ENCODE measurements at regions not wholly inside any gene's neighbourhood (a gene's known extent, or its start where the extent isn't known, plus 50 kb on each side); places are given as distances from the start of the nearest gene placed in this dataset.
A peak's percentile ranks its signal among the peaks of the same experiment; 100 is the strongest.
"Not testable (repeated sequence)": the region's sequence is repeated elsewhere in the genome, so short reads cannot be mapped to it uniquely, and the experiment has no call there.

DNA sequence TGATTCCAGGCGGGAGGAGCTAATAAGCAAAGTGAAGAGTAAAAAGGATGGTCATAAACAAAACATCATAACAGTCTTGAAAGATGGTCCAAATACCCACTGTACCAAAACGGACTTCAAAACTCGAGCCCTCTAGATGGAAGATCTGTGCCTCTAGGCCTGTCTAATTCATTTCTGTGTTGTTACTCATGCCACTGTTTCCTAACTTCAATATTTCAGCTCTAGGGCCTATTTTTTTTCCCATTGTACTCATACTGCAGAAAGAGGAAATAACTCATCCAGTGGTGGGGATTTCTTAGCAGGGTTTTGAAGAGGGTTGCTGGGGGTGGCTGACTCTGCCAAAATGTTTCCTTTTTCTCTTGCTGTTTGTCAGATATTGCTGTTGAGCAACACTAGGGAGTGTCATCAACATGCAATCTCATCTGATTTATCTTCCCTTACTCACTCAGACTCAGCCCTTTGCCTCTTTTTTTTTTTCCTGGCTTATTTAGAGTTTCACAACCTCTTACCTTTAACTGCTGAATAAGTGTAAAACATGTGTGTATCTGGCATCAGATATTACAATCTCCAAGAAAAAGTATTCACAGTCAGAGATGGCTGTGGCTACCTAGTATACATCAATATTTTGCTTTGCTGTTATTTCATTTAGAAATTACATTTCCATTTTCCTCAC is 189.6 kb downstream of the DUSP6 start:
- DNase-seq (ENCODE audit: low spot score) (peak; percentile 57), ATAC-seq (peak; percentile 81)

DNA sequence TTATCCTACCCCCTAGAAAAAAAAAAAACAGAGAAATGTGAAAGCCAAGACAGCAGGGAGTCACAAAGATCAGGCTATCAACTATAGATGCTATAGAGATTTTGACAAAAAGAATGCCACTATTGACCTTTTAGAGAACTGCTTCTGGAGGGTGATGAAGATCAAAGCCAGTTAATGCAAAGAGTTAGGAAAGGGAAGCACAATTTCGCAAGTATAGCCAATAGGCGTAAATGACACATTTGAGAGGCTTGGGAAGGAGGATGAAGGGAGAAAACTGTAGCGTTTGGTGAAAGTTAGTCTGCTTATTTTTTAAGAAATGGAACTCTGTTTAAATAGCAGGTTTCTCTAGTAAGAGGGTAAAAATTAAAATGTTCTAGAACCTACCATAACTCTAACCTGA is 190.7 kb downstream of the DUSP6 start:
- no peak for DNase-seq (ENCODE audit: low spot score)
- ATAC-seq = no peak

DNA sequence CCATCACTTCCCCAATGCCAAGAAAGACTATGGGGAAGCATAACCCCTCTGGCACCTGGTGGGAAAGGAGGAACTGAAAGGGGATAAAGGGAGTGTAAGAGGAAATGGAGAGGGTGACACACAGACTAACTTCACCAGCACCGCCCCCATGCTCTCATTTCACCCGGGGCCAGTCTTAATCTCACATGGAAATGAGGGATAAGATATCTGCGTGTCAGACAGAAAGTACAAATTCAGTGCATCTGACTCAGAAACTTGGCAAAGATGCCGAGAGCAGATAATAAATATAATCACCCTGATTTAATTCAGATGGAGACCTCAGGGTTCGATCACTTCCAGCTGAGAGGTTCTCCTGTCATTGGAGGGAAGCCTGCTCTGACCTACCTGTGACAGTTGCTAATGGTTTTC is 191.6 kb downstream of the DUSP6 start:
- no peak for ATAC-seq
- DNase-seq (ENCODE audit: low spot score) = no peak

DNA sequence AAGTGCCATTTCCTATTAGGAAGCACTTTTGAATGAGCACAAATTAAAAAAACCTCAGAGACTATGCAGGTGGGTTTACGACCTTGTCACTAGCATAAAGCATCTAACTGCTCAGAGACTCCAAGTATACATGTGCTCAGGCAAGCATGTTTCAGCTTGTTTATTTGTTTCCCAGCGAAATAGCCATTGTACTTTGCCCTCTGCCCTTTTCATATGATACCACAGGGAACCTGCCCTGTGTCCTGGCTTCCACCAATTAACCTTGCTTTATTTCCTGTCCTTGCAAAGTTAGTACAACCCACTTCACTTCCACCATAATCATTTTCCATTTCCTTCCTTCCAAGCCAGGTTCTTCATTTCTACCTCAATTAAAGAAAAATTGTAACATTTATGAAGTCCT is 194.9 kb downstream of the DUSP6 start:
- ATAC-seq = peak; percentile 93
- peak; percentile 58 for DNase-seq (ENCODE audit: low spot score)

DNA sequence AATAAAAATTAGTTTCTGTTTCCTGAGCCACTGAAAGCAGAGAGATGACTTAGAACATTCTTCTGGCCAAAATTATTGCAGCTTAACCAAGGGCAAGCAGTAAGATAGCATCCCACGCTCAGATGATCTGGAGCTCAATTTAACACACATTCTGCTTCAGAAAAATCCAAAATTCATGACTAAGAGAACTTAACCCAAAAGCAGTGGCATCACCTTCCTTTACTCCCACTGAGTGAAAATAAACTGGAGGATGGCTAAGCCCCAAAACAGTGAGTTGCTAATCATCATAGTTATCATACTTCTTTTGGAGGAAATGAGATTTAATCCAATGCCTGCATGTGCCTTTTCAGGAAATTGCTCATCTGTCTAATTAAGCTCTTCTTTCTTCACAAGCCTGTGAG is 195.4 kb downstream of the DUSP6 start:
- ATAC-seq = no peak
- no peak for DNase-seq (ENCODE audit: low spot score)

DNA sequence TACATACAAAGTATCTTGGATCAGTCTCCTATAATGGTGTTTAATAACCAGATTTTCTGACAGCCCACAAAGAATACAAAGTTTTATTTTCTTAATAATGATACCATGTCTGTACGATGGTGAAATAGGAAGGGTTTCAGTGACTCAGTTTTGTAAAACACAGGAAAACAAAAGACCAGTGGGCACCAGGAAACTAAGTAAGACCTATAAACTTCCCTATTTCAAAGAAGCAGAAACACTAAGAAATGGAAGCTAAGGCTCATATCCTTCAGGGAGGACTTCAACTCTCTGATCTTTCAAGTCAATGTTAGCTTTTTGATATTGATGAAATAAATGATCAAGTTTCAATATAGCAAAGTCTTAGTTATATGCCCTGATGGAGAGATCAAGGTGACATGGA is 196.0 kb downstream of the DUSP6 start:
- ATAC-seq = no peak
- DNase-seq (ENCODE audit: low spot score) = no peak

DNA sequence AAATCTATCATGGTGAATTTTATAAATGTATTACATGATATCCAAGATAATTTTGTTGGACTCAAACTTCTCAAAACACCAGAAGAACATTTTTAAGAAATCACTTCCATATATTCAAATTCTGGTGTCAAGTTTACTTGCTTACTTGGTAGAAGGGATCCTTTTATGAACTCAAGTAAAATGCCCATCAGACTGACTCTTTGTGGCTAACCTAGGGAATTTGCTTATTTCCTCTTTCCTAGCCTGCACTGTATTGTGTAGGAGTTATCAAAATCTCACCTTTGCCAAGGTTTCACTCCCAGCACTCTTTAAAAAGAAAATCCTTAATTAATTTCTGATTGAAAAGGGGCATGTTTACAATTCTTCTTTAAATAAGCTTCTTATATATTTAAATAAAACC is 196.5 kb downstream of the DUSP6 start:
- DNase-seq (ENCODE audit: low spot score) = no peak
- ATAC-seq = no peak

DNA sequence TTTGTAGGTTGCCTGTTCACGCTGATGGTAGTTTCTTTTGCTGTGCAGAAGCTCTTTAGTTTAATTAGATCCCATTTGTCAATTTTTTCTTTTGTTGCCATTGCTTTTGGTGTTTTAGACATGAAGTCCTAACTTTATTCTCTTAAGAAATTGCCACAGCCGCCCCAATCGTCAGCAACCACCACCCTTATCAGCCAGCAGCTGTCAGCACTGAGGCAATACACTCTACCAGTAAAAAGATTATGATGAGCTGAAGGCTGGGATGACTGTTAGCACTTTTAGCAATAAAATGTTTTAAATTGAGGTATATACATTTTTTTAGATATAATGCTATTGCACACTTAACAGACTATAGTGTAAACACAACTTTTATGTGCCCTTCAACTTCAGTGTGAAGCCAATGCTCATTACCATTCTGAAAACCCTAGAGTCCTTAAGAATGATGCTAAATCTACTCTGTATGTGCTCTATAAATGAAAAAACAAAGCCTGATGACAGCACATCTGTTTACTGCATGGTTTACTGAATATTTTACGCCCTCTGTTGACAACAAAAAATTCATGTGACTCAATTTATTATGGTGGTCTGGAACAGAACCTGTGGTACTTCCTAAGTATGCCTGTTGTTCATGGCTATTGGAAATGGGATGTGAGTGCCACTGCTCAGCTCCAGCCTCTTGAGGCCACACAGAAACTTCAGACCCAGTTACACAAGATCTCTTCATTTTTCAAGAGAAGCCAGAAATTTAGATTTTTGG is 197.4 kb downstream of the DUSP6 start:
- no peak for DNase-seq (ENCODE audit: low spot score)
- ATAC-seq = no peak

DNA sequence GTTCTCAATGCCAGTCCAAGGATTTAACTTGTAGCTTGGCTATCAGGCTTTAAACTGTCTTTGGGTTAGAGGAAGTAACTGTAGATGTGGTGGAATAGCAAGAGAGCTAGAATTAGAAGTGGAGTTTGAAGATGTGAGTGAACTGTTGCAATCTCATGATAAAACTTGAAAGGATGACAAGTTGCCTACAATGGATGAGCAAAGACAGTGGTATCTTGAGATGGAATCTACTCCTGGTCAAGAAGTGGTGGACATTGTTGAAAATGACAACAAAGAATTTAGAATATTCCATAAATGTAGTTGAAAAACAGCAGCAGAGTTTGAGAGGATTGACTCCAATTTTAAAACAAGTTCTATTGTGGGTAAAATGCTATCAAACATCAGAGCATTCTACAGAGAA is 199.0 kb downstream of the DUSP6 start:
- DNase-seq (ENCODE audit: low spot score) = no peak
- no peak for ATAC-seq

DNA sequence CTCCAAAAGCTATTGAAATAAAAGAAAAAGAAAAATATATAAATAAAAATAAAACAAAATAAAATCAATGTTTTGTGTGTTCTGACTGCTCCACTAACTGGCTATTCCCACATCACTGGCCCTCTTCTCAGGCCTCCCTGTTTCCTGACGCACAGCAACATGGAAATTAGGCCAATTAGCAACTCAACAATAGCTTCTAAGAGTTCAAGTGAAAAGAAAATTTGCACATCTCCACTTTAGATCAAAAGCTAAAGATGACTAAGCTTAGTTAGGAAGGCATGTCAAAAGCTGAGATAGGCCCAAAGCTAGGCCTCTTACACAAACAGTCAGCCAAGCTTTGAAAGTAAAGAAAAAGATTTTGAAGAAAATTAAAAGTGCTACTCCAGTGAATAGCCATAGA is 200.8 kb downstream of the DUSP6 start:
- DNase-seq (ENCODE audit: low spot score) (no peak), ATAC-seq (no peak)

DNA sequence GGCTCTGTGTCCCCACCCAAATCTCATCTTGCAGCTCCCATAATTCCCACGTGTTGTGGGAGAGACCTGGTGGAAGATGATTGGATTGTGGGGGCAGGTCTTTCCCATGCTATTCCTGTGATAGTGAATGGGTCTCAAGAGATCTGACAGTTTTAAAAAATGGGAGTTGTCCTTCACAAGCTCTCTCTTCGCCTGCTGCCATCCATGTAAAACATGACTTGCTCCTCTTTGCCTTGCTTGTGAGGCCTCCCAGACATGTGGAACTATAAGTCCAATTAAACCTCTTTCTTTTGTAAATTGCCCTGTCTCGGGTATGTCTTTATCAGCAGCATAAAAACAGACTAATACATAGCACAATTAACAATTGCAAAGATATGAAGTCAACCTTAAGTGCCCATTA is 201.5 kb downstream of the DUSP6 start:
- not testable (repeated sequence) for DNase-seq (ENCODE audit: low spot score); ATAC-seq

DNA sequence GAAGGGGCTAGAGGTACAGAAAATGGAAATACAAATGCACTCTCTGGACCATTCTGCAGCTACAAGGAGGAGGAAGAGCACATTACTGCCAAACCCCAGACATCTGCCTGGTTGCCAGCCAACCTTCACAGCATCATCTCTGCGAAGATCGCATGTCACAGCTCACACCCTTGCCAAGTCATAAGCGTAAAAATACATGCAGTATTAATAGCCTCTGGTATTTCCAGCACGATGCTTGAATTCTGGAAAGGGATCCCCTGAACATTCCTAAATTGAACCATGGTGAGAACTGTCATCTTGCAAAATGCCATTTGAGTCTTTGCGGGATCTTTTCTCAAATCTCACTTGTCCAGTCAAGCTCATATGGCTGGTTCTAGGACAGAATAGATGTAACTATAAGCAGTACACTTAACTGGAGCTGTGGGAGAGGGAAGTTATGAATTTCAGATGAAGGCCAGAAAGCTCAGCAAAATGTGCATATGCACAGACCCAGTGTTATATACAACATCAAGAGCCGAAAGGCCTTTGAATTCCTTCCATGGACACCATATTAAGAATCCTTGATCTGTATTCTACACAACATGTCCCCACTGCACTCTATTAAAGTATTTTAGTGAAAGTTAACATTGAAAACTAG is 211.6 kb downstream of the DUSP6 start:
- ATAC-seq = no peak
- DNase-seq (ENCODE audit: low spot score) = no peak

DNA sequence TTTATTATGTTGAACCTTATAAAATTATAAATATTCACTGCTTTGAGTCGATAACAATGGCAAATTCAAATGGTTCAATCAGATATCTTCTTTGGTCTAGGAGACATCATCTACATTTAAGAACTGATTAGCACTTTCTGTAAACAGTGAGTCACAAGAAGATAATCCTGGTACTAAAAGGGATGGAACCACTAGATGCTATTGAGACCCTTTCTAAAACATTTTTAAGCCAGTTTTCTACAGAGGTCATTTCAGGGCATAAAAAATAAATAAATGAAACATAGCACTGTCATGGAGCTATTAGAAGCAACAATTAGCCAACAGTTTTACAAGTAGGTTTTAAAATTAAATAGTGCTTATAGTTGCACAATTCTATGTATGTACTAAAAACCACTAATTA is 212.2 kb downstream of the DUSP6 start:
- DNase-seq (ENCODE audit: low spot score) (no peak), ATAC-seq (no peak)

DNA sequence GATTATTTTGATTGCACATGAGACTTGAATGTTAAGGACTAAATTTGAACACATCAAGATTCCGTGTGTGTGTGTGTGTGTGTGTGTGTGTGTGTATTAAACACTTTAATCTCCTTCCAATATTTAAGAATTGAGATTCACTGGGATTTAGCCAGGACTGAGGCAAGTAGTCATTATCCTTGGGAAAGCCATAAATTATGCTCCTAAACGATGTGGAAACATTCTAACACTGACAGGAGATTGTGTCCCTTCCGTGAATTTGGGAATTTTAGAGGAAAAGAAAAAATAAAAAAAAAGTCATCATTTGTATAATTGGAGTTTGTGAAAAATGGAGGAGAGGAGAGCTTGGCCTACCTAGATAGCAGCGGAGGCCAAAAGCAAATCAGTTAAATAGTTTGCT is 212.9 kb downstream of the DUSP6 start:
- DNase-seq (ENCODE audit: low spot score) (no peak), ATAC-seq (no peak)

DNA sequence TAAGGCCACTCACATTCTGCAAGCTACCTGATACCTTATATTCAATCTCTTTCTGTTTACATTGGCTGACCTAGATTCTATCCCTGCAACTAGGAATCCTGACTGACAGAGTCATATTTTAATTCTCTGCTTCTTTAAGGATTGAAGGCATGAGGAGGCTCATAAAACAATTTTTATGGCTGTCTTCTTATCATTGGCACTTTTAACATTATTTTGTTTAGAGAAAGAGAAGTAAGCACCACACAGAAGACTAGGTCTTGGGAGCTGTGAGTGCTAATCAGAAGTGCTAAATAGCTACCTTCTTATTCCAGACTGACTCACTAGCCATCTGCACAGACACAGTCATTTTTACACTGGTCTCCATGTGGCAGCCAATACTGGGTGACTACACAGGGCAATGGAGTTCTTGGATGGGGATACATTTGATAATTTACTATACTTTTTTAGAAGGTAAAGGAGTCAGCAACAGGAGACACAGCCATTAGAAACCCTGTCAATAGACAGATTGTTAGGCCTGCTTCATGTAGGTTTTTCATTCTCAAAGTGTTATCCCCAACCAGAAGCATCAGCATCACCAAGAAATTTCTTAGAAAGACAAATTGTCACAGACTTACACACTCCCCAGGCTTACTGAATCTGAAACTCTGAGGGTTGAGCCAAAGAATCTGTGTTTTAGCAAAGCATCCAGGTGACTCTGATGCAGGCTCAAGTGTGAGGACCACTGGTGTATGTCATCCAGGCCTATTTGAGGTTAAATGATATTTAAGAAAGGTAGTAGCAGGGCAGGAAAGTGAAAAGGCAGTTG is 214.1 kb downstream of the DUSP6 start:
- ATAC-seq (peak; percentile 77), DNase-seq (ENCODE audit: low spot score) (no peak)

DNA sequence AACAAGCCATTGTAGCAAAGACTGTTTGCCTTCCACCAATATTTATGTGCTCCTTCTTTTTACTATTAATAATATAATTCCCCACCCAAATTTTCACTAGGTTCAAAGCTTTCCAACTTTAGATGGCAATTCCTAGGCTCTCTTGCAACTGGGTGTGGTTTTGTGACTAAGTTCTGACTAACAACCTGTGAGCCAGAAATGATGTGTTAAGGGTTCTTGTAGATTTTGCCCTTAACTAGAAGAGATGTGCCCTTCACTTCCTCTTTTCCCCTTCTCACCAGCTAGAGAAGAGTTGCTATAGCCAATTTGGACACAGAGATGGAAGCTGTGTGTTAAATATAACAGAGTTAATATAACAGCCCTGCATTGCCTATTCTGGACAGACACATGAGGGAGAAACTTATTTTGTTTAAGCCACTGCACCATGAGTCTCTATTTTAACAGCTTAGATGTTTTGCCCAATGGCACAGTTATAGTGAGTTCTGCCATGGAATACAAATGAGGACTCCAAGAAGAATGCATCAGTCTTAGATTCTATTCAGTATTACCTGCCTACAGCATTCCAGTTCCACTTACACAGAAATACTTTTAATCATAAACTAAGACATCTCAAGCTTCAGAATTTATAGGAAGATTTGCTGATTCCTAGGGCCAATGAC is 216.2 kb downstream of the DUSP6 start:
- DNase-seq (ENCODE audit: low spot score) (no peak), ATAC-seq (no peak)

DNA sequence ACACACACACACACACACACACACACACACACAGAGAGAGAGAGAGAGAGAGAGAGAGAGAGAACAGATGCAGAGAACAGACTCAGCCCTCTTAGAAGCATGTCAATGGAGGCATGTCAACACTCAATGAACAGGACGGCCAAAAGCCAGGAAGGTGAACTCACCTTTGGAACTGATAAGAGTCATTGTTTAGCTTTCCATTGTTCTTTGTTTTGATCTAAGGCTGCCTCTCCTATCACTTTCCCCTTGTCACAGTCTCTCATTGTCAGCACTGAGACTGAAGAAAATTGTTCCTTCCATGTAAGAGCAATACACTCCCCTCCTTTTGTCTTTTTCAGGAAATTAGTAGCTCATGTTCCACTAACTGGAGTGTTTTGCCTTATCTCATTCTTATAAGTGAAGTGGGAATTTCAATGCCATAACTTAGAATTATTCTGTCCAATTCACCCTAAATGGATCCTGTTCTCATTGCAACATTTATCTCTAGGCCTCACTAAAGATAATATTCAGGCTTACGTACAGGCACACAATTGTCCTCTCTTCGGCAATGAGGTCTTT is 218.0 kb downstream of the DUSP6 start:
- ATAC-seq = no peak

DNA sequence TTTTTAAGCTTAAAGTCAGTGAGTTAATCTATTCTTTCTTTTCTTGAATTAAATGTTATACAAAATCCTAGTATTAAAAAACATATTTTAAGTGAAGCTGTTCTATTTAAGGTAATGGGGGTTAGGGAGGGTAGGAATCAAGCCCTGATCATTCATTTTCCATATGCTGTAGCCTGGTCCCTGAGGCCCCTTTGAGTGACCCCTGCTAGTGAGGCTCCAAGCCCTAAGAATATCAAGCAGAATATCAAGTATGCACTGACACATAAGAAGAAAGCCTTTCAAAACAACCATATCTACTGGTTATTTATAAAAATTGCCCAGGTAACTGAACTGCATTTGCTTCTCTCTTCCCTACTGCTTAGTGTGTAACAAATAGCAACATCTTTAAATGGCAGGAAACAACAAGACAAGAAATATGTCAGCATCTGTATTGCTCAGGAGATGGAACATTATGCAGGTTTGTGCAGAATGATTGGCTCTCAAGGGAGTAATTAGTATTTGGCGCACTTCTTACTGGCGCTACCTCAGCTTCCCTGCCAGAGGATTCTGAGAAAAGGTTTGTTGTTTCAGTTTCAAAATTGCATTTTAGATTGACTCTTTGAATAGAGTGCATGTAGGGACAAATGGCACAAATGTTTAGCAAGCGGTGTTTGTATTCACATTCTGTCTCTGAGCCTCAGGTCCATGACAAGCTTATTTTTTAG is 223.0 kb downstream of the DUSP6 start:
- no peak for DNase-seq (ENCODE audit: low spot score)
- peak; percentile 60 for ATAC-seq

More for the DNA sequence above, 218.0 kb downstream of the DUSP6 start:
- no peak for DNase-seq (ENCODE audit: low spot score)

DNA sequence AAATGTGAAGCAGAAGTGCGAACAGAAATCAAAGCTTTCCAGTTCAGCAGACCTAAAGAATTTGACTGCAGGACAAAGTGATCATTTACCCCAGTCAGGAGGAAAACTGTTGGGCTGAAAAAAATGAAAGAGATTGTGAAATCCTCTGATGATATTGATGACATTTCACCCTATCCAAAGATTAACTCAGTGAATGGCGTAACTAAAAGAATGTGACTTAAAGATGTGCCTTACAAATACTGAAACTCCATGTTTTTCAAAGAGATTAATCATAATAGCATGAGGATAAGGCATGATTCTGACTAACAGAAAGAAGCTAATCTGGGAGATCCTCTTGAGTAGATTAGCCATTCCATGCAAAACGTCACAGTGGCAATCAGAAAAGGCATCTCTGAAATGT is 225.6 kb downstream of the DUSP6 start:
- no peak for DNase-seq (ENCODE audit: low spot score)
- ATAC-seq = peak; percentile 74

DNA sequence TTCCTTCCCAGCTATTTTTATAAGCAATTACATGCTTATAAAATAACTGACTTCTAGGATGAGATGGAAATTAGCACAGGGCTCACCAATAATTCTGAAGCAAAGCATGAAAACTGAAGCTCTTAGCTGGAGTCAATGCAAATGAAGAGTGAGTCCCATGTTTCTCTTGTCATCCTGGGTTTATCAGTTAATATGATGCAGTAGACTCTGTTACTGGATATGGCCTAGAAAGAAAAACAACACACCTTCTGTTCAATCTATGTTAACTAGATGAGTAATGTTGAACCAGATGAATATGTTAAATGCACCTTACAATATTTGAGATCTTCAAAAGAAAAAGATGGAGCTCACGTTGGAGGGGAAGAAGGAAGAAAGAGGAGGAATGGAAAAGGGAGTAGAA is 229.4 kb downstream of the DUSP6 start:
- ATAC-seq (no peak), DNase-seq (ENCODE audit: low spot score) (no peak)

Data from left lobe of liver (tissue), 2 donors.